ENCODE measurements at regions not wholly inside any gene's neighbourhood (a gene's known extent, or its start where the extent isn't known, plus 50 kb on each side); places are given as distances from the start of the nearest gene placed in this dataset.
"Not testable (repeated sequence)": the region's sequence is repeated elsewhere in the genome, so short reads cannot be mapped to it uniquely, and the experiment has no call there.

DNA sequence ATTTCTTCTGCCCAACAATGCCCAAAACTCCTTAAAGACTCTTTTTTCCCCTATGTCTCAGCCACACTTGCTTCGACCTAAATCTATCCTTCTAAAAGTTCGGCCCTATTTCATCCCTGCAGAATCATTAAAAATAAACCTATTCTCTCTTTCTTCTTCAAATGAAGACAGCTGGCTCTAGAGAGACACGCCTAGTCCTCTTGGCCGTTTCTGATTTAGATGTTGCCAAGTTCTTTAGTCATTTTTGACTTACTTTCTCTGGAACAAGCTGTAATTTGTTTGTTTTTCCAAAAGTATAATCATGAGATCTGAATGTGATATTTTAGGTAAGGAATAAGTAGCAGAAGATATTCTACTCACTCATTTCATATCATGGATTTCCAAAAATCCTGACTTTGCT, 211.6 kb downstream of the CENPC start:
- no peak for DNase-seq (ENCODE audit: low read depth in 3 of 3, low spot score in 2 of 3)

GRCh38 chr4:67332627-67333026, 212.7 kb downstream of the CENPC start:
- DNase-seq (ENCODE audit: low read depth in 3 of 3, low spot score in 2 of 3) = no peak

DNA sequence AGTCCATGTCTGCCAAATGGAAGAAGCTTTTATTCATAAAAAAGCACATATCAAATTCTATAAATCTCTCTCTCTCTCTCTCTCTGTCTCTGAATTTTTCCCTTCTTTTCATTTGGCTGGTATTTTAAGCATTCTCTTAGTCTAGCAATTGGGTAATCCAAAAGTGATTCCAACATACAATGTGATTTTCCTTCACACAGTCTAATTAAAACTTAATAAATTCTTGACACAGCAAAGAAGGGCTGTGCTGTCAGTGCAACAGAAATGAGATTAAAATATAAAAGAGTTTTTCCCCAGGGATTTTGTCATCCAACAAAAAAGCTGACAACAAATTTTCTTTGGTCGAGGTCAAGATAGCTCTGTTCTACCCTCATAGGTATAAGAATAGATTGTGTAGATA, 216.9 kb downstream of the CENPC start:
- DNase-seq (ENCODE audit: low read depth in 3 of 3, low spot score in 2 of 3) = no peak

GRCh38 chr4:67328018-67328278, 217.4 kb downstream of the CENPC start:
- DNase-seq (ENCODE audit: low read depth in 3 of 3, low spot score in 2 of 3) = no peak

- peak; percentile 27 to 39 (median 29) for DNase-seq (ENCODE audit: low read depth in 3 of 3, low spot score in 2 of 3)
Measured at GRCh38 chr4:67327245-67328017, 217.9 kb downstream of the CENPC start.

GRCh38 chr4:67325791-67326190, 219.5 kb downstream of the CENPC start:
- DNase-seq (ENCODE audit: low read depth in 3 of 3, low spot score in 2 of 3) = no peak

GRCh38 chr4:67320645-67321044, 224.7 kb downstream of the CENPC start:
- DNase-seq (ENCODE audit: low read depth in 3 of 3, low spot score in 2 of 3) = no peak

DNA sequence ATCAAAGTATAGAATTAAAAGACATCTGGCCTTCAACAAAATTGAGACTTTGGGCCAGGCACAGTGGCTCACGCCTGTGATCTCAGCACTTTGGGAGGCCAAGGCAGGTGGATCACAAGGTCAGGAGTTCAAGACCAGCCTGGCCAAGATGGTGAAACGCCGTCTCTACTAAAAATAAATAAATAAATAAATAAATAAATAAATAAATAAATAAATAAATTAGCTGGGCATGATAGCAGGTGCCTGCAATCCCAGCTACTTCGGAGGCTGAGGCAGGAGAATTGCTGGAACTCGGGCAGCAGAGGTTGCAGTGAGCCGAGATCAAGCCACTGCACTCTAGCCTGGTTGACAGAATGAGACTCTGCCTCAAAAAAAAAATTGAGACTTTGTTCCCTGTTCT, 225.7 kb downstream of the CENPC start:
- DNase-seq (ENCODE audit: low read depth in 3 of 3, low spot score in 2 of 3) = not testable (repeated sequence)

DNA sequence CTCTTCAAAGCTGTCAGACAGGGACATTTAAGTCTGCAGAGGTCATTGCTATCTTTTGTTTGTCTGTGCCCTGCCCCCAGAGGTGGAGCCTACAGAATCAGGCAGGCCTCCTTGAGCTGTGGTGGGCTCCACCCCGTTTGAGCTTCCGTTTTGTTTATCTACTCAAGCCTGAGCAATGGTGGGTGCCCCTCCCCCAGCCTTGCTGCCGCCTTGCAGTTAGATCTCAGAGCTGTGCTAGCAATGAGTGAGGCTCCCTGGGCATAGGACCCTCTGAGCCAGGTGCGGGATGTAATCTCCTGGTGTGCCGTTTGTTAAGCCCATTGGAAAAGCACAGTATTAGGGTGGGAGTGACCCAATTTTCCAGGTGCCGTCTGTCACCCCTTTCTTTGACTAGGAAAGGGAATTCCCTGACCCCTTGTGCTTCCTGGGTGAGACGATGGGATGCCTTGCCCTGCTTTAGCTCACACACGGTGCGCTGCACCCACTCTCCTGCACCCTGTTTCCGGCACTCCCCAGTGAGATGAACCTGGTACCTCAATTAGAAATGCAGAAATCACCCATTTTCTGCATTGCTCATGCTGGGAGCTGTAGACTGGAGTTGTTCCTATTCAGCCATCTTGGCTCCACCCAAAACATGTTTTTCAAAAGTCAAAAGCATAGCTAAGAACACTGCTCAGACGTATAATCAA, 244.7 kb downstream of the CENPC start:
- not testable (repeated sequence) for DNase-seq (ENCODE audit: low read depth in 3 of 3, low spot score in 2 of 3)

DNA sequence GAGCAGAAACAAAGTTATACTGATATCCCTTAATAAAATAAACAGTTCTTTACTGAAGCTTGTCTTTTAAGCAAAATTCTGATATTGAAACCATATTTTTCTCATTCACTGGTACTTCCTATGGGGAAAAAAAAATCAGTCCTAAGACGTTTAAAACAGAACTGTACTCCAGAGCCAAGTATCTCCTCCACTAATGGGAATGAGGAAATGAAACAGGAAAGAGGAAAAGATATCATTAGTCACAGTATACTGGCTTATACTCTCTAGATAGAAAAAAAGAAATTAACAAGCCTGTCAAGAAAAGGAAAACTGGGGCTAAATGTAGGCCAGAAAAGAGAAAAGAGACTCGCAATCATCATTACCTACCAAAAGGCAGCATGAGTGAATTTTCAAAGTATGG, 252.7 kb downstream of the CENPC start:
- DNase-seq (ENCODE audit: low read depth in 3 of 3, low spot score in 2 of 3) = no peak

DNA sequence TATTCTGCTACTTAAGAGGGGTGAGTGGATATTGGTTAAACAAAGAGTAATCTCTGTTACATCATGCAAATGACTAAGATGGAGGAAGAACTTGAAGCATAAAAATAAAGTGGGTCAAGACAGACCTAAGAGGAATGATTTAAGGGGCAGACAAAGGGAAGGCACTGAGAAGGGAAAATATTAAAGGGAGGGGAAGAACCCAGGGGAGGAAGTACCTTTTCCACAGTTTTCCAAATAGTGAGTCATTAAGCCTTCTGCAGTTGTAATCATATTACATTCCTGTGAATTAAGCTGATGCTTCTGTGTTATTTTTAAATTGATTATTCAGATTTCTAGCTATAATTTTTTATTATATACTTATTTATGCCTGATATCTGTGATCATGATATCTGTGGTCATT, 253.3 kb downstream of the CENPC start:
- no peak for DNase-seq (ENCODE audit: low read depth in 3 of 3, low spot score in 2 of 3)

GRCh38 chr4:67291644-67292043, 253.7 kb downstream of the CENPC start:
- DNase-seq (ENCODE audit: low read depth in 3 of 3, low spot score in 2 of 3) = no peak

- no peak for DNase-seq (ENCODE audit: low read depth in 3 of 3, low spot score in 2 of 3)
Measured at GRCh38 chr4:67288964-67289363, 256.3 kb downstream of the CENPC start.

GRCh38 chr4:67286724-67287123, 258.6 kb downstream of the CENPC start:
- DNase-seq (ENCODE audit: low read depth in 3 of 3, low spot score in 2 of 3) = no peak

GRCh38 chr4:67282749-67283148, 262.6 kb downstream of the CENPC start:
- DNase-seq (ENCODE audit: low read depth in 3 of 3, low spot score in 2 of 3) = no peak

DNA sequence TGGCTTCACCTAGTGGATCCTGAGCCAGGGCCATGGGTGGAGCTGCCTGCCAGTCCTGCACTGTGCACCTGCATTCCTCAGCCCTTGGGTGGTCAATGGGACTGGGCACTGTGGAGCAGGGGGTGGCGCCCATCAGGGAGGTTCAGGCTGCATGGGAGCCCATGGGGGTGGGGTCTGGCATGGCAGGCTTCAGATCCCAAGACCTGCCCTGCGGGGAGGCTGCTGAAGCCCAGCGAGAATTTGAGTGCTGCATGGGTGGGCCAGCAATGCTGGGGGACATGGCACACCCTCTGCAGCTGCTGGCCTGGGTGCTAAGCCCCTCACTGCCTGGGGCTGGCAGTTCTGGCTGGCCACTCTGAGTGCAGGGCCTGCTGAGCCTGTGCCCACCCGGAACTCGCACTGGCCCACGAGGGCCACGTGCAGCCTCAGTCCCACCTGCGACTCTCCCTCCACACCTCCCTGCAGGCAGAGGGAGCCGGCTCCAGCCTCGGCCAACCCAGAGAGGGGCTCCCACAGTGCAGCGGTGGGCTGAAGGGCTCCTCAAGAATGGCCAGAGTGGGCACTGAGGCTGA, 270.0 kb downstream of the CENPC start:
- no peak for DNase-seq (ENCODE audit: low read depth in 3 of 3, low spot score in 2 of 3)

DNA sequence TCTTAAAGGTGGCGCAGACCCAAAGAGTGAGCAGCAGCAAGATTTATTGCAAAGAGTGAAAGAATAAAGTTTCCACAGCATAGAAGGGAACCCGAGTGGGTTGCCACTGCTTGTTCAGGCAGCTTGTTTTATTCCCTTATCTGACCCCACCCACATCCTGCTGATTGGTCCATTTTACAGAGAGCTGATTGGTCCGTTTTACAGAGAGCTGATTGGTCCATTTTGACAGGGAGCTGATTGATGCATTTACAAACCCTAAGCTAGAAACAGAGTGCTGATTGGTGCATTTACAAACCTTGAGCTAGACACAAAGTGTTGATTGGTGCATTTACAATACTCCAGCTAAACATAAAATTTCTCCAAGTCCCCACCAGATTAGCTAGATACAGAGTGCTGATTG, 270.6 kb downstream of the CENPC start:
- not testable (repeated sequence) for DNase-seq (ENCODE audit: low read depth in 3 of 3, low spot score in 2 of 3)

- DNase-seq (ENCODE audit: low read depth in 3 of 3, low spot score in 2 of 3) = no peak
Measured at GRCh38 chr4:67273666-67274065, 271.6 kb downstream of the CENPC start.

DNA sequence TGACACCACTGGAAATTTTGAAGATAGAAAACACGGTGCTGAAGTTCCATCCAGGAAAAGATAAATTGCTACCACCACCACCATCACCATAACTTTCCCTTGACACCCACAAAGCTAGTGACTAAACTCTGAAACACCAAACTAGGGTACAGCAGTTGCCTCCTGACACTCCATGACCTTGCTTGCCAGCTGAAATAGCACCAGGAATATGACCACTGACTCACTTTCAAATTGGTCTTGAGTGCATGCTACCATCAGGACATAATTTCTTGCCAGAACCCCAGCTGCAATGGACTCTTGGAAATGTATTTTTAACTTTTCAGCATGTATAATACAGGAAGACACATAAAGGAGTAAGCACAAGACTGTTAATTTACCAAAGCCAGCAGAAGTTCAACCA, 283.3 kb downstream of the CENPC start:
- DNase-seq (ENCODE audit: low read depth in 3 of 3, low spot score in 2 of 3) = no peak

- no peak for DNase-seq (ENCODE audit: low read depth in 3 of 3, low spot score in 2 of 3)
Measured at GRCh38 chr4:67256388-67257043, 288.8 kb downstream of the CENPC start.

DNA sequence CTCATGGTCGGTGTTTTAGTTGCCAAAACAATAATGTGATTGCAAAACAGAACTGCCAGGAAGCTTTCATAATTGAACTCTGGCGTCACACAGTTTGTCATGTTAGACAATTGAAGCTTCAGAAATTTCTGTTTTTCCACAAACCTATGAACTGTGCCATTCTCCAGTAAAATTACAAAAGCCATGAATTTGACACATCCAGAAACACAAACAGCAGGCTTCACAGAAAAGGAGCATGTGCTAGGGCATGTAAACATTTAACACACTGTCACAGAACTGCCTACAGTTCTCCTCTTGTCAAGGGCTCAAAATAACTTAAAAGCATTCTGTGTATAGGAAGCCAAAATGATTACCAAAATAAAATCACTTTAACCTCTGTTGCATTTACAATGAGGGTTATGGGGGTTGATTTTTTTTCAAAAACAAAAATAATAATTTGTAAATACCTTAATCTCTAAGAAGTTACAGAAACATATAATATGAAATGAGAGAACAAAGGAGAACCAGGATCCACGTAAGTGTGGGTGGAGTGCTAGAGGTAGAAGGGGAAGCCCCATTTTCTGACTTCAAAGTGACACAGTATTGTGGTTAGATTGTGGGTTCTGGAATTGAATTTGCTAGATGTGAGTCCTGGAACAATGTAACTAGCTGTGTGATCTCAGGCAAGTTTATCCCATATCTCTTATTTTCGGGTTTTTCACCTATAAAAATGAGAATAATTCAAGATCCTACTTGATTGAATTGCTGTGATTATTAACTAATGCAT, 295.0 kb downstream of the CENPC start:
- no peak for DNase-seq (ENCODE audit: low read depth in 3 of 3, low spot score in 2 of 3)
